HG03095 (cell line): ENCODE measurements at regions not wholly inside any gene's neighbourhood (a gene's known extent, or its start where the extent isn't known, plus 50 kb on each side); places are given as distances from the start of the nearest gene placed in this dataset.
"Not testable (repeated sequence)": the region's sequence is repeated elsewhere in the genome, so short reads cannot be mapped to it uniquely, and the experiment has no call there.

Experiments used
- ATAC-seq: cut with Tn5 transposase; IDR thresholded peaks from one replicate; pipeline ENCODE4 v1.9.1; 2021; ENCODE audit warnings: moderate library complexity; ENCODE audit not compliant: unreplicated experiment

GRCh38 chr2:16247326-16248122 is 307.2 kb downstream of the MYCN start:
- no peak for ATAC-seq

DNA sequence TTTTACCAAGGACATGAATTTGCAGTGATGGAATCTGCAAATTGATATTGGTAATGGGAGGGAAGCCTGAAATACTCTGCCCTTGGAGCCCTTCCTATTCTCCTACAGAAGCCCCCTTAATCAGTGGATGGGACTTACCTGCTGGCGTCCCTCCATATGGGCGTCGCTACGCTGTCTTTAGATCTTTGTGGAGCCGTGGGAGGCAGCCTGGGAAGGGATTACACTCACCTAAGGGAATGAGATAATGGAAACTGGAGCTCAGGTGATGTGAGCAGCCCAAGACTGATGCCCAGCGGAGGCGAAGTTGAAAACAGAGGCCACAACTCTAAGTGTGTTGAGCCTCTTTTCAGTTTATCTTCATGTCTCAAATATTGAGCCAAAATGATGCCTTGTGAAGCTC is 306.6 kb downstream of the MYCN start:
- no peak for ATAC-seq

DNA sequence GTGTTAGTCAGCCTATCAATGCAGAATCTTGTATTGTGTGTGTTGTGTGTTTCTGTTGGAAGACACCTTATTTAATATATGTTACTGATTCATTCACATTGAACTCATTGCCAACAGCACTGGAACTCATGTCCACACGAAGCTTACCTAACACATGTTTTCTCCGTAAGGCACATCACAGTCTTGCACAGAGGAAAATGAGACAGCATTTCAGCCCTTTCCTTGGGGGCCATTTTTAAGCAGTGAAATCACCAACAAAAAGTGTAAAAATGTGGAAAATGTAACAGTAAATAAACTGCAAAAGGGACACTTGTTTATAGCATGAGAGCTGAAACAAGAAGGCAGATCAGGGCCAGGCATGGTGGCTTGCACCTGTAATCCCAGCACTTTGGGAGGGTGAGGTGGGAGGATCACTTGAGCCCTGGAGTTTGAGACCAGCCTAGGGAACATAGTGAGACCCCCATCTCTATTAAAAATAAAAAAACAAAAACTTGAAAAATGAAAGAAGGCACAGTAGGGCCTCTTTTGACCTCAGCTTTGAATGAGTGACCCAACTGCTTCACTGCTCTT is 306.0 kb downstream of the MYCN start:
- ATAC-seq, result no peak

GRCh38 chr2:16245481-16246054 is 305.2 kb downstream of the MYCN start:
- ATAC-seq, result no peak

DNA sequence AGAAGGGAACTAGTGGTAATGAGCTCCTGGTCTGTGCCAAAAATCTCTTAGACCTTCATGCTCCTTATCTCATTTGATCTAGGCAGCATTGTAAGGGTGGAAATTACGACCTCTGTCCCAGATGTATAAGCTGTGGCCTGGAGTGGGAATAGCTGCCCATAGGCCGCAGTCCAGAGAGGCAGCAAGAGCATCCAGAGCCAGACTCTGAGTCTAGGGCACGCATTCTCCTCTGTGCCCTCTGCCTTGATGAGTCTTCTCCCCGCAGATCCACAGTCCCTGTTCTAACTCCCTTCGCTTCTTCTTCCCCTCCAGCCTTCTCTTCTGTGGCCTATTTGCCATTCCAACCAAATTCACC is 304.6 kb downstream of the MYCN start:
- ATAC-seq, result no peak

- ATAC-seq, result no peak
These were observed 304.0 kb downstream of the MYCN start for GRCh38 chr2:16244153-16244965.

- no peak for ATAC-seq
These were observed 303.2 kb downstream of the MYCN start for GRCh38 chr2:16243411-16243996.

GRCh38 chr2:16242906-16243305 is 302.6 kb downstream of the MYCN start:
- no peak for ATAC-seq

DNA sequence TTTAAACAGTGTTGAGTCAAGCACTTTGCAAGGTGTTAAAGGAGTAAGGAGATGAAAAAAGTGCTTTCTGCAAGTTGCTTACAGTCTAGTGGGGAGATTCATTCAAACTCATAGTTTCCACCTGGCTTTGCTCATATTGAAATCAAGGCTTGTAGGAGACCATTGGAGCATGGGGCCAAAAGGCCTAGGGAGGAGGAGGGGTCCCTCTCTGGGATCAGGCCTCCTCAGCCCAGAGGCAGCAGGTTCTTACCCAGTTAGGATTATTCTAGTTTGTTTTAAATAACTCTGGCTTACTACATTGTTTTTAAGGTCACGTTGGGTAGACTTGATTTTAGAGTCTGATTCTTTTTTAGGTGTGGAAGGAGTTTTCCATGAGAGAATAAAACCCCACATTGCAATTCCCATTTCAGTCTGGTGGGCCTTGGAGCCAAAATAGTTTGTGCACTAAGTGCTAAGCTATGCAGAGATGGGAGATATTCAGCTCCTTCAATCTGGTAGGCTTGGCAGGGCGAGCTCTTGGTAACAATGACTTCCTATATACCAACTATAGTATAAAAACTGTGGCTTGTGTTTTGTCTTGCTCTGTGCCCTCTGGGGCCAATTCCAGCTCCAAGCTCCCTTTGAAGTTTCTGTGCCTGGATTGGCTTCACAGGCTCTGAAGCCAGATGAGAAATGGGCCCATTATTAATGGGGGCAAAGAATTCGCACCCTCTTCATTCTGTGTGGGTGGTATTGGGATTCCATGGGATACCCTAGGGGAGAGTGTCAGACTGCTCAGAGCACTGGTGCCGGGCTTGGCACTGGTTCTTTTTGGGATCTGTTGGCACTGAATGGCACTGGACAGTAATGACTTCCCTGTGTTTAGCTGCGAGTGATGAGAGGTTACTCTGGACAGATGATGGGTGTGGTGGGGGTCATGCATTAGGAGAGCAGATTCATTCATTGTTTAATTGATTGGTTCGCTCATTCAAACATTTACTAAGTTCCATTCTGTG is 301.1 kb downstream of the MYCN start:
- no peak for ATAC-seq

- no peak for ATAC-seq
These were observed 300.1 kb downstream of the MYCN start for GRCh38 chr2:16240402-16240801.

- no peak for ATAC-seq
These were observed 299.0 kb downstream of the MYCN start for GRCh38 chr2:16239296-16239850.

GRCh38 chr2:16238786-16239185 is 298.4 kb downstream of the MYCN start:
- ATAC-seq, result no peak

- no peak for ATAC-seq
These were observed 297.8 kb downstream of the MYCN start for GRCh38 chr2:16238001-16238761.

DNA sequence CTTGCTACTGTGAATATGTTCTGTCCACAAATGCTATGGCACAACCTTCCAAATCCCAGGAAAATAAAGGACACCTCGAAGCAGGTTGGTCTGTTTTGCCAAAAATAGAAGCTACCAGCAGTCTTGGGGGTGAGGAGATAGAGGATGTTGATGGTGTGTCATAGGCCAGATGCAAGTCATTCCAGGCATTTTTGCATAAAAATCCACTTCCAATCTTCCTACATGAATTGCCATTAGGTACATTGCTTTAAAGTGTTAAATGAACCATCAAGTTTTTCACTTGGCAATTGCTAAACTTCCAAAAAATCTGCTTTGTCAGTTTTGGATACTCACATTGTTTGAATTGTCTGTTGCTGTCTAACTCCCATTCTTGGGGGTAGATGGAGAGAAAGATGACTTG is 295.4 kb downstream of the MYCN start:
- no peak for ATAC-seq

DNA sequence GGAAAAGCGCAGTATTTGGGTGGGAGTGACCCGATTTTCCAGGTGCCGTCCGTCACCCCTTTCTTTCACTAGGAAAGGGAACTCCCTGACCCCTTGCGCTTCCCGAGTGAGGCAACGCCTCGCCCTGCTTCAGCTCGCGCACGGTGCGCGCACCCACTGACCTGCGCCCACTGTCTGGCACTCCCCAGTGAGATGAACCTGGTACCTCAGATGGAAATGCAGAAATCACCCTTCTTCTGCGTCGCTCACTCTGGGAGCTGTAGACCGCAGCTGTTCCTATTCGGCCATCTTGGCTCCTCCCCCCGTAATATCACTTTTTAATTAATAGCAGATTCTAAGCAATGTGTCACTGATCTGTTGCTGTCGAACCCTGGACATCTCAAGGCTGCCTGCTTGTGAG is 294.9 kb downstream of the MYCN start:
- ATAC-seq, result not testable (repeated sequence)

GRCh38 chr2:16228951-16229350 is 288.6 kb downstream of the MYCN start:
- ATAC-seq, result no peak

GRCh38 chr2:16228471-16228870 is 288.1 kb downstream of the MYCN start:
- no peak for ATAC-seq

GRCh38 chr2:16227811-16228462 is 287.6 kb downstream of the MYCN start:
- ATAC-seq, result no peak
